C4-2B (cell line): ENCODE measurements at regions not wholly inside any gene's neighbourhood (a gene's known extent, or its start where the extent isn't known, plus 50 kb on each side); places are given as distances from the start of the nearest gene placed in this dataset.

Source experiments
- CTCF ChIP-seq: fragments of 450-650 bp; conservative IDR thresholded peaks from 2 replicates; pipeline ENCODE4 v1.5.1; 2017; ENCODE audit warnings: mild to moderate bottlenecking
- ZFX ChIP-seq: fragments of 450-650 bp; IDR thresholded peaks from 2 replicates; pipeline ENCODE4 v1.6.1; 2017

GRCh38 chr5:158433634-158434033 lies 574.7 kb upstream of the CLINT1 start:
- no peak for TF ChIP-seq CTCF
- no peak for TF ChIP-seq ZFX
